ENCODE measurements at regions not wholly inside any gene's neighbourhood (a gene's known extent, or its start where the extent isn't known, plus 50 kb on each side); places are given as distances from the start of the nearest gene placed in this dataset.

DNA sequence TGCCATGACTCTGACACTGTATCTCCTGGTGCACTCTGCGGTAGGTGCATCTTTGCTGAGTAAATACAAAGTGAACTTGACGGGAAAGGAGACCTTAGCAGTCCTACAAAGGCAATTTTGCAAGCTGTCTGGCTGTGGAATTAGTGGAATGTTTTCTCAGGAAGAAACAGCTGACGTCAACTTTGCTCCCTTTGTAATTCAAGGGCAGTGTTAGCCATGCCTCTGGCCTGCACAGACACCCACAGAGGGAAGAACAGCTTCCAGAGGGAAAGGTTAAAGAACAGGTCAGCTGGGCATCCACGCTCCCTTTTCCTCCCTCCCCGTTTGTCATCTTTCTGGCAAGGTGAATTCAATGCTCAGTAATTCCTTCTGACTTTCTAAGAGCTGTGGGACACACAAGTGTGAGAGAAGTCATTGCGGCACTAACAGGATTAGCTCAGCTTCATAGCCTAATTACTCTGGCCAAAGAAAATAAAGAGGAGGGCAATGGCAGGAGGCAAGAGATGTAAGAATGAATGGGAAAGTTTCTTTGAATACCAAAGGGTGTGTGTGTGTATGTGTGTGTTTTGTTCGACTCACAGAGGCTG is 476.9 kb upstream of the GOT2 start:
- H2AFZ ChIP-seq: no peak overlapping the region
- 24% methylated on average over 7 of the region's 7 CpGs for WGBS (ENCODE audit: low lambda C conversion rate, missing lambda C conversion rate)

DNA sequence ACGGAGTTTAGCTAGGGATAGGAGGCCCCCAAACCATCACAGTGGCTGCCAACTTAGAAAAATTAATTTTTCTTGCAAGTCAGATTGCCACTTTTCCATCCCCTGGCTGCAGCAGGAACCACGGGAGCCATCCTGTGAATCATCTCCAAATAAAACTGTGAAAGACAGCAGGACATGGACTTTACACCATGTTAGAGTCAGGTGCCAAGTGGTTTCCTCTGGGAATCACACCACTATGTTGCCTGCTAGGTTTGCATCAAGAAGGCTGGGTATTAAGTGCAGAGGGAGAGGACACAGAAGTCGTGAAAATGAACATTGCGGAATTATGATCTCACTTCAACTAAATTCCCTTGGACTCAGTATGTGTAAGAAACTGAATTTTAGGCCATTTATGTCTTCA is 471.3 kb upstream of the GOT2 start:
- Histone ChIP-seq H3K36me3 (replicated peaks; ENCODE audit: insufficient read depth, low read depth) (no peaks in the 10 kb centered on the region), H3K9me2 (replicated peaks; ENCODE audit: insufficient read depth) (no peaks in the 10 kb centered on the region), H3K4me3 (no peak overlapping the region), H4K20me1 (ENCODE audit: insufficient read depth, poor library complexity, severe bottlenecking) (no peaks in the 10 kb centered on the region), H3K4me1 (ENCODE audit: insufficient read depth) (no peaks in the 10 kb centered on the region), H3K9me3 (ENCODE audit: low read depth) (no peaks in the 10 kb centered on the region), H2AFZ (no peak overlapping the region), H3K27ac (no peak overlapping the region), H3K79me2 (no peaks in the 10 kb centered on the region), H3K27me3 (peaks cover 3% of the 10 kb centered on the region), H3K4me2 (no peak overlapping the region)
- no peak for DNase-seq (ENCODE audit: low spot score)
- 86% methylated on average over 4 of the region's 4 CpGs for WGBS (ENCODE audit: low lambda C conversion rate, missing lambda C conversion rate)
- TF ChIP-seq EZH2 (IDR thresholded peaks at IDR 0.05; ENCODE audit: borderline replicate concordance): no peak
- TF ChIP-seq EZH2phosphoT487 (IDR thresholded peaks at IDR 0.05; ENCODE audit: low read depth, severe bottlenecking, unreplicated experiment): no peak
- TF ChIP-seq, protein P1, sequence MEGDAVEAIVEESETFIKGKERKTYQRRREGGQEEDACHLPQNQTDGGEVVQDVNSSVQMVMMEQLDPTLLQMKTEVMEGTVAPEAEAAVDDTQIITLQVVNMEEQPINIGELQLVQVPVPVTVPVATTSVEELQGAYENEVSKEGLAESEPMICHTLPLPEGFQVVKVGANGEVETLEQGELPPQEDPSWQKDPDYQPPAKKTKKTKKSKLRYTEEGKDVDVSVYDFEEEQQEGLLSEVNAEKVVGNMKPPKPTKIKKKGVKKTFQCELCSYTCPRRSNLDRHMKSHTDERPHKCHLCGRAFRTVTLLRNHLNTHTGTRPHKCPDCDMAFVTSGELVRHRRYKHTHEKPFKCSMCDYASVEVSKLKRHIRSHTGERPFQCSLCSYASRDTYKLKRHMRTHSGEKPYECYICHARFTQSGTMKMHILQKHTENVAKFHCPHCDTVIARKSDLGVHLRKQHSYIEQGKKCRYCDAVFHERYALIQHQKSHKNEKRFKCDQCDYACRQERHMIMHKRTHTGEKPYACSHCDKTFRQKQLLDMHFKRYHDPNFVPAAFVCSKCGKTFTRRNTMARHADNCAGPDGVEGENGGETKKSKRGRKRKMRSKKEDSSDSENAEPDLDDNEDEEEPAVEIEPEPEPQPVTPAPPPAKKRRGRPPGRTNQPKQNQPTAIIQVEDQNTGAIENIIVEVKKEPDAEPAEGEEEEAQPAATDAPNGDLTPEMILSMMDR (IDR thresholded peaks at IDR 0.05; ENCODE audit: poor library complexity): no peak

More for the DNA sequence above, 476.9 kb upstream of the GOT2 start:
- no peak overlapping the region for H3K27ac ChIP-seq
- no peak overlapping the region for H3K4me2 ChIP-seq
- TF ChIP-seq EZH2phosphoT487 (IDR thresholded peaks at IDR 0.05; ENCODE audit: low read depth, severe bottlenecking, unreplicated experiment): no peak
- no peak for TF ChIP-seq EZH2 (IDR thresholded peaks at IDR 0.05; ENCODE audit: borderline replicate concordance)
- TF ChIP-seq, protein P1 (IDR thresholded peaks at IDR 0.05; ENCODE audit: poor library complexity): no peak
- peak; percentile 60 for DNase-seq (ENCODE audit: low spot score)
- no peaks in the 10 kb centered on the region for H3K9me3 ChIP-seq (ENCODE audit: low read depth)
- H3K4me1 ChIP-seq (ENCODE audit: insufficient read depth): no peaks in the 10 kb centered on the region
- H3K9me2 ChIP-seq (replicated peaks; ENCODE audit: insufficient read depth): no peaks in the 10 kb centered on the region
- H3K36me3 ChIP-seq (replicated peaks; ENCODE audit: insufficient read depth, low read depth): no peaks in the 10 kb centered on the region
- no peaks in the 10 kb centered on the region for H3K27me3 ChIP-seq
- H4K20me1 ChIP-seq (ENCODE audit: insufficient read depth, poor library complexity, severe bottlenecking): no peaks in the 10 kb centered on the region
- H3K79me2 ChIP-seq: no peaks in the 10 kb centered on the region
- H3K4me3 ChIP-seq: no peak overlapping the region

DNA sequence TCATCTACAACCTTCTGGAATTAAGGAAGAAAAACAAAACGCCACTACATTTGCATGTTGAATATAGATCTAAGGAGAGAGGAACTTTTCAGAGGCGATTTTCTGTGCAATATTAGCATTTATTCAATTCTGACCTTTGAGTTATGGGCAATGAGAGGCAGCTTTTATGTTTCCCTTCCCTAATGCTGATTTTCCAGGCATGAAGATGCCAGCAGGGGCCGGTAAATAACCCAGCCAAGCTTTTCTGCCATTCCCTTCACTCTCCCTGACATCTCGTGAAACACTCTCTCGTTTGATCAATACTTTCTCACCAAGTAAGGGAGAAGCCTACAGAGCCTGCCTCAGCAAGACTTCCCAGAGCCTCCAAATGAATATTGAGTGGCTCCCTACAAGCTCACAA is 470.5 kb upstream of the GOT2 start:
- Histone ChIP-seq H3K9me3 (ENCODE audit: low read depth) (no peaks in the 10 kb centered on the region), H3K4me3 (no peak overlapping the region), H4K20me1 (ENCODE audit: insufficient read depth, poor library complexity, severe bottlenecking) (no peaks in the 10 kb centered on the region), H3K27me3 (peaks cover 3% of the 10 kb centered on the region), H3K9me2 (replicated peaks; ENCODE audit: insufficient read depth) (no peaks in the 10 kb centered on the region), H3K4me2 (no peak overlapping the region), H3K4me1 (ENCODE audit: insufficient read depth) (no peaks in the 10 kb centered on the region), H3K79me2 (no peaks in the 10 kb centered on the region), H3K36me3 (replicated peaks; ENCODE audit: insufficient read depth, low read depth) (no peaks in the 10 kb centered on the region), H3K27ac (no peak overlapping the region), H2AFZ (no peak overlapping the region)
- TF ChIP-seq, protein P1 (IDR thresholded peaks at IDR 0.05; ENCODE audit: poor library complexity): no peak
- TF ChIP-seq EZH2phosphoT487 (IDR thresholded peaks at IDR 0.05; ENCODE audit: low read depth, severe bottlenecking, unreplicated experiment) (no peak), EZH2 (IDR thresholded peaks at IDR 0.05; ENCODE audit: borderline replicate concordance) (no peak)
- no peak for DNase-seq (ENCODE audit: low spot score)
- 57% methylated on average over 5 of the region's 5 CpGs for WGBS (ENCODE audit: low lambda C conversion rate, missing lambda C conversion rate)

Data from hepatocyte (in vitro differentiated cells).